Neuronal stem cell (in vitro differentiated cells): ENCODE measurements at regions not wholly inside any gene's neighbourhood (a gene's known extent, or its start where the extent isn't known, plus 50 kb on each side); places are given as distances from the start of the nearest gene placed in this dataset.

Experiments
- DNase-seq: peaks from one replicate; pipeline ENCODE4 v3.0.0-alpha.2; 2013; ENCODE audit warnings: low spot score
- H2AFZ ChIP-seq: one replicate; pipeline ENCODE4 v1.6.1; 2013; ENCODE audit warnings: mild to moderate bottlenecking, low read length, inconsistent platforms
- H2AK5ac ChIP-seq: 2 replicates; pipeline ENCODE4 v1.6.1; 2013; ENCODE audit warnings: low read depth, mild to moderate bottlenecking, inconsistent platforms, low read length, moderate library complexity, mixed read lengths
- H2BK120ac ChIP-seq: 2 replicates; pipeline ENCODE4 v1.6.1; 2013; ENCODE audit warnings: low read depth, mild to moderate bottlenecking, inconsistent platforms, low read length, moderate library complexity, mixed read lengths
- H2BK12ac ChIP-seq: one replicate; pipeline ENCODE4 v1.6.1; 2013; ENCODE audit warnings: low read length, inconsistent platforms
- H2BK15ac ChIP-seq: 2 replicates; pipeline ENCODE4 v1.6.1; 2013; ENCODE audit warnings: mild to moderate bottlenecking, low read length, inconsistent platforms, mixed read lengths
- H2BK5ac ChIP-seq: one replicate; pipeline ENCODE4 v1.6.1; 2013; ENCODE audit warnings: inconsistent platforms, mild to moderate bottlenecking, low read length, moderate library complexity
- H3K14ac ChIP-seq: one replicate; pipeline ENCODE4 v1.6.1; 2013; ENCODE audit warnings: low read length, inconsistent platforms
- H3K18ac ChIP-seq: 2 replicates; pipeline ENCODE4 v1.6.1; 2013; ENCODE audit warnings: low read length, inconsistent platforms
- H3K23ac ChIP-seq: 2 replicates; pipeline ENCODE4 v1.6.1; 2013; ENCODE audit warnings: low read depth, mild to moderate bottlenecking, mixed read lengths, low read length, inconsistent platforms; ENCODE audit not compliant: poor library complexity
- H3K27ac ChIP-seq: replicated peaks from 3 replicates; pipeline ENCODE4 v1.5.1; 2013; ENCODE audit warnings: low read length, inconsistent platforms
- H3K27me3 ChIP-seq, 3 experiments: 2 replicates each; pipeline ENCODE4 v1.6.1; 2013; ENCODE audit warnings: low read length in 3 of 3, mild to moderate bottlenecking in 2 of 3, inconsistent platforms in 1 of 3, low read depth in 1 of 3, mixed read lengths in 1 of 3, moderate library complexity in 1 of 3; ENCODE audit not compliant: control insufficient read depth in 3 of 3, insufficient read depth in 3 of 3
- H3K36me3 ChIP-seq, 2 donors: replicated peaks in 1 of 2; 2 replicates each; pipeline ENCODE4 v1.6.1; 2013; ENCODE audit warnings: low read length in 2 of 2; ENCODE audit not compliant: control insufficient read depth in 2 of 2, insufficient read depth in 2 of 2
- H3K4ac ChIP-seq: 2 replicates; pipeline ENCODE4 v1.6.1; 2013; ENCODE audit warnings: inconsistent platforms, mild to moderate bottlenecking, low read length, moderate library complexity
- H3K4me1 ChIP-seq, 2 donors: 1 replicate in 1 of 2; 2 replicates in 1 of 2; pipeline ENCODE4 v1.6.1; 2013; ENCODE audit warnings: low read length in 2 of 2, low read depth in 1 of 2; ENCODE audit not compliant: control insufficient read depth in 2 of 2, insufficient read depth in 1 of 2
- H3K4me2 ChIP-seq: one replicate; pipeline ENCODE4 v1.6.1; 2013; ENCODE audit warnings: mild to moderate bottlenecking, low read length, inconsistent platforms; ENCODE audit not compliant: insufficient read depth, poor library complexity, severe bottlenecking
- H3K4me3 ChIP-seq, 2 donors: 2 replicates each; pipeline ENCODE4 v1.5.1; 2013; ENCODE audit warnings: low read length in 2 of 2, mild to moderate bottlenecking in 2 of 2, inconsistent platforms in 1 of 2, moderate library complexity in 1 of 2
- H3K79me1 ChIP-seq: one replicate; pipeline ENCODE4 v1.6.1; 2013; ENCODE audit warnings: low read depth, mild to moderate bottlenecking, inconsistent platforms, low read length, moderate library complexity
- H3K9ac ChIP-seq: one replicate; pipeline ENCODE4 v1.6.1; 2013; ENCODE audit warnings: mild to moderate bottlenecking, low read depth, low read length, inconsistent platforms; ENCODE audit not compliant: poor library complexity
- H3K9me3 ChIP-seq, 2 donors: replicated peaks in 1 of 2; 2 replicates each; pipeline versions ENCODE3 to v1.6.1; 2013; ENCODE audit warnings: low read length in 2 of 2, mild to moderate bottlenecking in 2 of 2, inconsistent platforms in 1 of 2, low read depth in 1 of 2, mixed read lengths in 1 of 2, moderate library complexity in 1 of 2; ENCODE audit not compliant: control insufficient read depth in 2 of 2, insufficient read depth in 1 of 2
- H4K8ac ChIP-seq: one replicate; pipeline ENCODE4 v1.6.1; 2013; ENCODE audit warnings: low read depth, mild to moderate bottlenecking, inconsistent platforms, low read length, moderate library complexity
- H4K91ac ChIP-seq: one replicate; pipeline ENCODE4 v1.6.1; 2013; ENCODE audit warnings: low read length, low read depth, mild to moderate bottlenecking, inconsistent platforms; ENCODE audit not compliant: poor library complexity
- WGBS, 2 donors: extraction: QIAGEN DNeasy Blood & Tissue Kit; methylation state at CpG; one replicate each; pipeline ENCODE4 v1.1.7; 2013; ENCODE audit warnings: missing lambda C conversion rate in 2 of 2, mixed read lengths in 1 of 2; ENCODE audit not compliant: insufficient read length in 2 of 2, insufficient replicate concordance in 1 of 2; ENCODE audit errors: extremely low coverage in 2 of 2; 5-methylcytosine and 5-hydroxymethylcytosine counted together

- no peak overlapping the region for H2BK120ac ChIP-seq
- no peak overlapping the region for H3K4me2 ChIP-seq
- H2AFZ ChIP-seq, result peak overlapping the region; percentile 66
- H3K23ac ChIP-seq, result no peak overlapping the region
- no peak overlapping the region for H3K4me3 ChIP-seq
- H4K8ac ChIP-seq, result no peak overlapping the region
- no peak overlapping the region for H4K91ac ChIP-seq
- H2BK5ac ChIP-seq, result no peak overlapping the region
- no peak overlapping the region for H2BK12ac ChIP-seq
- H3K4ac ChIP-seq, result no peak overlapping the region
- H3K14ac ChIP-seq, result no peak overlapping the region
- no peaks in the 10 kb centered on the region for H3K36me3 ChIP-seq
- H3K27ac ChIP-seq, result peak overlapping the region; percentile 72
- no CpG with 5 or more reads among the region's 1 CpG for WGBS, 2 donors
- H3K79me1 ChIP-seq, result no peaks in the 10 kb centered on the region
- no peak overlapping the region for H3K18ac ChIP-seq
- peak; percentile 26 for DNase-seq
- peaks cover 0 to 7% of the 10 kb centered on the region in 2 donors for H3K9me3 ChIP-seq
- H2BK15ac ChIP-seq, result no peak overlapping the region
- H3K27me3 ChIP-seq, result no peaks in the 10 kb centered on the region
- H2AK5ac ChIP-seq, result no peak overlapping the region
- no peak overlapping the region for H3K9ac ChIP-seq
- H3K4me1 ChIP-seq, result peaks cover 3 to 5% of the 10 kb centered on the region in 2 donors
Observed at GRCh38 chr13:84121456-84121855, 239.2 kb upstream of the SLITRK1 start.

- no peak overlapping the region for H3K27ac ChIP-seq
- no peak overlapping the region for H3K23ac ChIP-seq
- DNase-seq, result no peak
- no peak overlapping the region for H3K9ac ChIP-seq
- no peak overlapping the region for H2BK5ac ChIP-seq
- H3K14ac ChIP-seq, result no peak overlapping the region
- H2BK12ac ChIP-seq, result no peak overlapping the region
- peak overlapping the region; percentile 77 for H2AFZ ChIP-seq
- no peak overlapping the region for H3K4ac ChIP-seq
- no peak overlapping the region for H3K4me3 ChIP-seq
- no peak overlapping the region for H4K91ac ChIP-seq
- no peak overlapping the region for H4K8ac ChIP-seq
- H3K79me1 ChIP-seq, result no peaks in the 10 kb centered on the region
- no peaks in the 10 kb centered on the region for H3K36me3 ChIP-seq
- H3K18ac ChIP-seq, result no peak overlapping the region
- H3K4me2 ChIP-seq, result no peak overlapping the region
- H3K27me3 ChIP-seq, result no peaks in the 10 kb centered on the region
- H2BK15ac ChIP-seq, result no peak overlapping the region
- WGBS, 2 donors, result no CpG with 5 or more reads among the region's 2 CpGs
- H3K9me3 ChIP-seq, result peaks cover 0 to 7% of the 10 kb centered on the region in 2 donors
- H2AK5ac ChIP-seq, result no peak overlapping the region
- H2BK120ac ChIP-seq, result no peak overlapping the region
- peaks cover 3 to 5% of the 10 kb centered on the region in 2 donors for H3K4me1 ChIP-seq
Observed at GRCh38 chr13:84118839-84119409, 236.7 kb upstream of the SLITRK1 start.

- WGBS, 2 donors, result no CpG with 5 or more reads among the region's 2 CpGs
- no peak overlapping the region for H3K4me2 ChIP-seq
- no peak overlapping the region for H4K91ac ChIP-seq
- H2BK12ac ChIP-seq, result no peak overlapping the region
- no peak for DNase-seq
- H3K4ac ChIP-seq, result no peak overlapping the region
- no peak overlapping the region for H3K4me3 ChIP-seq
- H3K36me3 ChIP-seq, result no peaks in the 10 kb centered on the region
- H3K27me3 ChIP-seq, result no peaks in the 10 kb centered on the region
- no peak overlapping the region for H3K9ac ChIP-seq
- no peak overlapping the region for H2AFZ ChIP-seq
- no peaks in the 10 kb centered on the region for H3K79me1 ChIP-seq
- no peaks in the 10 kb centered on the region for H3K9me3 ChIP-seq
- H4K8ac ChIP-seq, result no peak overlapping the region
- H2BK5ac ChIP-seq, result no peak overlapping the region
- no peak overlapping the region for H3K14ac ChIP-seq
- no peak overlapping the region for H2AK5ac ChIP-seq
- no peak overlapping the region for H3K23ac ChIP-seq
- no peak overlapping the region for H3K18ac ChIP-seq
- H2BK15ac ChIP-seq, result no peak overlapping the region
- no peaks in the 10 kb centered on the region for H3K4me1 ChIP-seq
- no peak overlapping the region for H2BK120ac ChIP-seq
- no peak overlapping the region for H3K27ac ChIP-seq
Observed at GRCh38 chr13:84098273-84098672, 216.0 kb upstream of the SLITRK1 start.

GRCh38 chr13:84097148-84097547, 214.9 kb upstream of the SLITRK1 start:
- H2AK5ac ChIP-seq, result no peak overlapping the region
- no peaks in the 10 kb centered on the region for H3K27me3 ChIP-seq
- no peak overlapping the region for H3K14ac ChIP-seq
- no peak overlapping the region for H3K27ac ChIP-seq
- no peak overlapping the region for H3K23ac ChIP-seq
- H2BK12ac ChIP-seq, result no peak overlapping the region
- WGBS, 2 donors, result no CpG with 5 or more reads among the region's 4 CpGs
- no peak overlapping the region for H2BK120ac ChIP-seq
- H3K4me2 ChIP-seq, result no peak overlapping the region
- no peak for DNase-seq
- no peak overlapping the region for H3K9ac ChIP-seq
- no peak overlapping the region for H4K8ac ChIP-seq
- no peak overlapping the region for H3K18ac ChIP-seq
- H3K4ac ChIP-seq, result no peak overlapping the region
- H3K36me3 ChIP-seq, result no peaks in the 10 kb centered on the region
- H3K79me1 ChIP-seq, result no peaks in the 10 kb centered on the region
- no peak overlapping the region for H2AFZ ChIP-seq
- no peak overlapping the region for H3K4me3 ChIP-seq
- H4K91ac ChIP-seq, result no peak overlapping the region
- H3K4me1 ChIP-seq, result no peaks in the 10 kb centered on the region
- no peak overlapping the region for H2BK15ac ChIP-seq
- no peak overlapping the region for H2BK5ac ChIP-seq
- no peaks in the 10 kb centered on the region for H3K9me3 ChIP-seq
